Keratinocyte (primary cell): ENCODE measurements at regions not wholly inside any gene's neighbourhood (a gene's known extent, or its start where the extent isn't known, plus 50 kb on each side); places are given as distances from the start of the nearest gene placed in this dataset.

Source experiments
- DNase-seq: peaks from one replicate; pipeline ENCODE4 v3.0.0-alpha.2; 2011; ENCODE audit warnings: low read depth, missing footprints, low spot score
- FAIRE-seq: peaks from 2 replicates; lab custom pipeline; 2011; peaks lifted over from hg19 to GRCh38; lab: Jason Lieb, UNC
- H2AFZ ChIP-seq: 2 replicates; pipeline ENCODE4 v1.6.0; 2012; ENCODE audit warnings: low read length, control low read depth, inconsistent platforms; ENCODE audit not compliant: control insufficient read depth
- H3K27ac ChIP-seq: 2 replicates; pipeline ENCODE4 v1.5.1; 2011; ENCODE audit warnings: low read length; ENCODE audit not compliant: control insufficient read depth, insufficient read depth
- H3K27me3 ChIP-seq: 3 replicates; pipeline ENCODE4 v1.6.0; 2011; ENCODE audit warnings: low read length; ENCODE audit not compliant: control insufficient read depth, insufficient read depth; ENCODE audit errors: extremely low read depth
- H3K36me3 ChIP-seq, 2 experiments: 2 replicates in 1 of 2; 3 replicates in 1 of 2; pipeline ENCODE4 v1.5.1; 2011; ENCODE audit warnings: low read length in 2 of 2, mild to moderate bottlenecking in 1 of 2; ENCODE audit not compliant: control insufficient read depth in 2 of 2, insufficient read depth in 2 of 2; ENCODE audit errors: extremely low read depth in 1 of 2
- H3K4me1 ChIP-seq: 3 replicates; pipeline ENCODE4 v1.5.1; 2011; ENCODE audit warnings: low read length; ENCODE audit not compliant: control insufficient read depth, insufficient read depth; ENCODE audit errors: extremely low read depth
- H3K4me2 ChIP-seq: 3 replicates; pipeline ENCODE4 v1.6.0; 2011; ENCODE audit warnings: low read depth, low read length; ENCODE audit not compliant: control insufficient read depth, insufficient read depth; ENCODE audit errors: extremely low read depth
- H3K4me3 ChIP-seq, 3 experiments: fragments of 200-600 bp in 1 of 3; sonication (generic) in 1 of 3; 2 replicates in 2 of 3; 3 replicates in 1 of 3; pipeline ENCODE4 v1.5.1; 2011 to 2016; ENCODE audit warnings: low read length in 3 of 3, mild to moderate bottlenecking in 3 of 3, control low read depth in 2 of 3, inconsistent platforms in 1 of 3, low read depth in 1 of 3, mixed read lengths in 1 of 3, mixed run types in 1 of 3, moderate library complexity in 1 of 3; ENCODE audit not compliant: control insufficient read depth in 2 of 3, insufficient read depth in 2 of 3; ENCODE audit errors: extremely low read depth in 1 of 3
- H3K79me2 ChIP-seq: 2 replicates; pipeline ENCODE4 v1.6.0; 2012; ENCODE audit warnings: low read length; ENCODE audit not compliant: control insufficient read depth, insufficient read depth
- H3K9ac ChIP-seq: 3 replicates; pipeline ENCODE4 v1.6.0; 2011; ENCODE audit warnings: low read length; ENCODE audit not compliant: control insufficient read depth, insufficient read depth; ENCODE audit errors: extremely low read depth
- H3K9me1 ChIP-seq: 3 replicates; pipeline ENCODE4 v1.6.0; 2011; ENCODE audit warnings: low read length; ENCODE audit not compliant: control insufficient read depth, insufficient read depth; ENCODE audit errors: extremely low read depth
- H3K9me3 ChIP-seq: 2 replicates; pipeline ENCODE4 v1.5.1; 2012; ENCODE audit warnings: low read depth, low read length; ENCODE audit not compliant: control insufficient read depth
- H4K20me1 ChIP-seq: 3 replicates; pipeline ENCODE4 v1.6.0; 2011; ENCODE audit warnings: low read length; ENCODE audit not compliant: control insufficient read depth, insufficient read depth; ENCODE audit errors: extremely low read depth
- CTCF ChIP-seq, 3 experiments: IDR thresholded peaks in 1 of 3; conservative IDR thresholded peaks in 1 of 3; optimal IDR thresholded peaks in 1 of 3; 2 replicates in 2 of 3; 3 replicates in 1 of 3; pipeline versions ENCODE3 to v1.5.1; 2011; ENCODE audit warnings: low read length in 3 of 3, mild to moderate bottlenecking in 3 of 3, moderate library complexity in 2 of 3, control low read depth in 1 of 3, inconsistent platforms in 1 of 3; ENCODE audit not compliant: insufficient read depth in 2 of 3; ENCODE audit errors: extremely low read depth in 1 of 3
- EZH2 ChIP-seq: IDR thresholded peaks from one replicate; pipeline ENCODE4 v1.6.1; 2012; ENCODE audit warnings: inconsistent platforms, mild to moderate bottlenecking, low read length, moderate library complexity
- dilution Hi-C: fragments of 300-500 bp; cut with MboI; formaldehyde crosslinking; loops from one replicate; pipeline ENCODE4 v1.7.0; 2020; ENCODE audit warnings: low sequenced_read_pairs; ENCODE audit not compliant: extremely low pct_ligation_motif_present

DNA sequence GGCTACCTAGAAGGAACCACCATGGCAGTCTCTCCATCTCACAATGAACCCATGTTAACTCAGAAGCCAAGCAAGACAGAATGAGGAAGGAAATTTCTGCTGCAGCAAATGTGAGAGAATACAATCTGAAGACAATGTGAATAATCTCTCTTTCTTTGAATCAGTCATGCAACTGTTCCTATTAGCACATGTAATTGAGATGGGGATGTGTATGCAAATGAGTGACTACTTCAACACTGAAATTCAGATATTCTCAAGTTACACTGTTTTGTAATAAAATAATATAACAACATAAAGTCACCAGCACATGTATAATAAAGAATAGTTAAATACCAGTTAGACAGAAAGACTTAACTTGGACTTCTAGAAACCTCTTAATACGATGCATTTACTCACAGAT is 1200.6 kb upstream of the PIK3C3 start:
- FAIRE-seq (no peak), DNase-seq (no peak)
- H4K20me1 ChIP-seq, result no peaks in the 10 kb centered on the region
- no peak overlapping the region for H3K4me2 ChIP-seq
- no peak overlapping the region for H3K27ac ChIP-seq
- H2AFZ ChIP-seq, result no peak overlapping the region
- TF ChIP-seq CTCF (optimal IDR thresholded peaks at IDR 0.05 in 1 of 3, IDR thresholded peaks at IDR 0.05 in 1 of 3, conservative IDR thresholded peaks at IDR 0.05 in 1 of 3; ENCODE audit: extremely low read depth in 1 of 3, insufficient read depth in 2 of 3, low read length in 3 of 3) (no peak), EZH2 (no peak)
- H3K4me3 ChIP-seq, result no peak overlapping the region
- no peaks in the 10 kb centered on the region for H3K9me3 ChIP-seq
- no peaks in the 10 kb centered on the region for H3K36me3 ChIP-seq
- no peak overlapping the region for H3K9ac ChIP-seq
- no peaks in the 10 kb centered on the region for H3K9me1 ChIP-seq
- H3K27me3 ChIP-seq, result peaks cover 4% of the 10 kb centered on the region
- no peaks in the 10 kb centered on the region for H3K4me1 ChIP-seq
- H3K79me2 ChIP-seq, result no peaks in the 10 kb centered on the region
- dilution Hi-C loops, result no loop called here

GRCh38 chr18:40752316-40752715 is 1202.7 kb upstream of the PIK3C3 start:
- Histone ChIP-seq H3K4me1 (no peaks in the 10 kb centered on the region), H3K27me3 (peaks cover 4% of the 10 kb centered on the region), H3K4me2 (no peak overlapping the region), H3K4me3 (no peak overlapping the region), H3K9me3 (no peaks in the 10 kb centered on the region), H3K9me1 (no peaks in the 10 kb centered on the region), H3K9ac (no peak overlapping the region), H3K27ac (no peak overlapping the region), H3K79me2 (no peaks in the 10 kb centered on the region), H2AFZ (no peak overlapping the region), H4K20me1 (no peaks in the 10 kb centered on the region), H3K36me3 (no peaks in the 10 kb centered on the region)
- no peak for FAIRE-seq
- no peak for TF ChIP-seq EZH2
- no peak for TF ChIP-seq CTCF (optimal IDR thresholded peaks at IDR 0.05 in 1 of 3, IDR thresholded peaks at IDR 0.05 in 1 of 3, conservative IDR thresholded peaks at IDR 0.05 in 1 of 3; ENCODE audit: extremely low read depth in 1 of 3, insufficient read depth in 2 of 3, low read length in 3 of 3)
- dilution Hi-C loops, result no loop called here
- no peak for DNase-seq
